ENCODE measurements at regions not wholly inside any gene's neighbourhood (a gene's known extent, or its start where the extent isn't known, plus 50 kb on each side); places are given as distances from the start of the nearest gene placed in this dataset.

GRCh38 chr9:20237686-20238085 lies 384.6 kb downstream of the MLLT3 start:
- H2BK120ac ChIP-seq (ENCODE audit: low read depth, low read length) = no peak overlapping the region
- no peak overlapping the region for H3K14ac ChIP-seq (replicated peaks; ENCODE audit: low read depth, low read length)
- no peak overlapping the region for H4K5ac ChIP-seq (ENCODE audit: low read depth, low read length)
- dilution Hi-C loops (cut with HindIII; ENCODE audit: low sequenced_read_pairs, unreplicated experiment) (no loop called here), in situ Hi-C loops (cut with MboI; ENCODE audit: low sequenced_read_pairs) (no loop called here), intact Hi-C loops (cut with micrococcal nuclease) (no loop called here)
- ATAC-seq (ENCODE audit: low read depth) = no peak
- H3K4ac ChIP-seq (ENCODE audit: low read depth, low read length) = no peak overlapping the region
- no peak overlapping the region for H2BK5ac ChIP-seq (ENCODE audit: low read depth, low read length, poor library complexity, severe bottlenecking)
- no peak overlapping the region for H2BK15ac ChIP-seq (ENCODE audit: low read depth, low read length)
- no peak for DNase-seq
- H3K56ac ChIP-seq (ENCODE audit: extremely low read depth, insufficient read depth, low read length) = no peak overlapping the region
- 60% methylated on average over 1 of the region's 1 CpG; no CpG with 5 or more reads in 1 of the 2 experiments for WGBS, 2 experiments (ENCODE audit: extremely low coverage in 2 of 2, insufficient read length in 1 of 2)
- BruUV-seq (replicated peaks) = no TSS peak
- H2AFZ ChIP-seq (replicated peaks; ENCODE audit: low read length, poor library complexity) = no peak overlapping the region
- H4K8ac ChIP-seq (ENCODE audit: low read depth in 2 of 2, low read length in 2 of 2) = no peak overlapping the region
- no peak overlapping the region for H2AK9ac ChIP-seq (replicated peaks; ENCODE audit: low read depth, low read length, poor library complexity)
- H3K9me1 ChIP-seq (ENCODE audit: insufficient read depth, low read length) = no peaks in the 10 kb centered on the region
- H3K79me1 ChIP-seq (ENCODE audit: low read depth in 1 of 2, low read length in 2 of 2) = no peaks in the 10 kb centered on the region
- no peak overlapping the region for H3K23ac ChIP-seq (ENCODE audit: low read depth, low read length)
- H3K9ac ChIP-seq (ENCODE audit: low read depth, low read length) = no peak overlapping the region
- H3K4me2 ChIP-seq (ENCODE audit: low read depth, low read length) = no peak overlapping the region
- H3K9me3 ChIP-seq (ENCODE audit: control insufficient read depth, insufficient read depth, low read length) = no peaks in the 10 kb centered on the region
- H3K27ac ChIP-seq (ENCODE audit: insufficient read depth, low read length) = no peak overlapping the region
- H3K27me3 ChIP-seq (ENCODE audit: control insufficient read depth, insufficient read depth, low read length) = peaks cover 8% of the 10 kb centered on the region
- no peak overlapping the region for H2BK20ac ChIP-seq (ENCODE audit: low read depth, low read length)
- no peaks in the 10 kb centered on the region for H4K20me1 ChIP-seq (ENCODE audit: insufficient read depth, low read length)
- H3K4me3 ChIP-seq (ENCODE audit: insufficient read depth, low read depth, low read length) = no peak overlapping the region
- no peak overlapping the region for H2AK5ac ChIP-seq (ENCODE audit: low read depth, low read length)
- CTCF ChIA-PET = no interaction called here
- no peaks in the 10 kb centered on the region for H3K36me3 ChIP-seq (ENCODE audit: control insufficient read depth, insufficient read depth, low read length)
- H3K18ac ChIP-seq (ENCODE audit: low read depth, low read length) = no peak overlapping the region
- no peak for TF ChIP-seq BHLHE40 (IDR thresholded peaks at IDR 0.05; ENCODE audit: low read depth, low read length)
- no peak for TF ChIP-seq CTCF (conservative IDR thresholded peaks at IDR 0.05; ENCODE audit: low read depth, low read length)
- TF ChIP-seq USF2 (IDR thresholded peaks at IDR 0.05; ENCODE audit: low read depth, low read length) = no peak
- TF ChIP-seq MAZ (IDR thresholded peaks at IDR 0.05; ENCODE audit: borderline replicate concordance, low read depth, low read length) = no peak
- no peak for TF ChIP-seq RFX5 (IDR thresholded peaks at IDR 0.05; ENCODE audit: low read depth, low read length)
- TF ChIP-seq RAD21 (IDR thresholded peaks at IDR 0.05; ENCODE audit: low read length) = no peak
- no peak for TF ChIP-seq POLR2A (IDR thresholded peaks at IDR 0.05; ENCODE audit: low read depth, low read length)
- TF ChIP-seq CEBPB (IDR thresholded peaks at IDR 0.05; ENCODE audit: low read depth, low read length) = no peak
- no peak for TF ChIP-seq CHD1 (IDR thresholded peaks at IDR 0.05; ENCODE audit: low read depth, low read length)
- TF ChIP-seq SMC3 (IDR thresholded peaks at IDR 0.05; ENCODE audit: low read depth, low read length) = no peak
- TF ChIP-seq FOS (IDR thresholded peaks at IDR 0.05; ENCODE audit: low read depth, low read length) = no peak
- H3K4me1 ChIP-seq (ENCODE audit: control insufficient read depth, insufficient read depth, low read length) = no peaks in the 10 kb centered on the region
- POLR2A ChIA-PET (ENCODE audit: unreplicated experiment) = no interaction called here
- no peak overlapping the region for H4K91ac ChIP-seq (ENCODE audit: insufficient read depth, low read depth, low read length)
